ENCODE measurements at regions not wholly inside any gene's neighbourhood (a gene's known extent, or its start where the extent isn't known, plus 50 kb on each side); places are given as distances from the start of the nearest gene placed in this dataset.
A peak's percentile ranks its signal among the peaks of the same experiment; 100 is the strongest.

GRCh38 chr5:155903791-155904190, 423.2 kb upstream of the SGCD start:
- 81 to 94% (median 84%) methylated on average over 4 of the region's 4 CpGs for WGBS, 5 donors
- Histone ChIP-seq H3K36me3 (no peaks in the 10 kb centered on the region), H3K4me3 (no peak overlapping the region), H3K27me3 (replicated peaks in 1 of 7) (no peaks in the 10 kb centered on the region), H3K4me1 (no peaks in the 10 kb centered on the region), H3K9me3 (no peaks in the 10 kb centered on the region), H3K27ac (no peak overlapping the region)
- TF ChIP-seq CTCF (IDR thresholded peaks at IDR 0.05 in 8 of 11, conservative IDR thresholded peaks at IDR 0.05 in 3 of 11) (no peak), POLR2AphosphoS5 (IDR thresholded peaks at IDR 0.05) (no peak), POLR2A (IDR thresholded peaks at IDR 0.05) (no peak)
- no peak for DNase-seq
- intact Hi-C loops (cut with DNase I; ENCODE audit: low total_unique reads) = no loop called here

GRCh38 chr5:155905364-155905763, 421.6 kb upstream of the SGCD start:
- no peak overlapping the region for H3K27ac ChIP-seq
- intact Hi-C loops (cut with DNase I; ENCODE audit: low total_unique reads) = no loop called here
- 70 to 83% (median 77%) methylated on average over 3 of the region's 3 CpGs for WGBS, 5 donors

GRCh38 chr5:155906046-155906445, 420.9 kb upstream of the SGCD start:
- intact Hi-C loops (cut with DNase I; ENCODE audit: low total_unique reads) = no loop called here
- DNase-seq = no peak
- no peak overlapping the region for H3K4me3 ChIP-seq
- WGBS, 5 donors = 38 to 43% (median 38%) methylated on average over 2 of the region's 2 CpGs
- no peaks in the 10 kb centered on the region for H3K9me3 ChIP-seq
- no peaks in the 10 kb centered on the region for H3K27me3 ChIP-seq (replicated peaks in 1 of 7)
- H3K4me1 ChIP-seq = no peaks in the 10 kb centered on the region
- no peaks in the 10 kb centered on the region for H3K36me3 ChIP-seq
- H3K27ac ChIP-seq = no peak overlapping the region
- TF ChIP-seq POLR2AphosphoS5 (IDR thresholded peaks at IDR 0.05) (no peak), CTCF (IDR thresholded peaks at IDR 0.05 in 8 of 11, conservative IDR thresholded peaks at IDR 0.05 in 3 of 11) (peak in 2 of 11 experiments; percentile 12 to 13)

More at GRCh38 chr5:155905364-155905763, 421.6 kb upstream of the SGCD start:
- H3K4me3 ChIP-seq = no peak overlapping the region
- no peaks in the 10 kb centered on the region for H3K9me3 ChIP-seq
- DNase-seq = no peak
- TF ChIP-seq POLR2AphosphoS5 (IDR thresholded peaks at IDR 0.05) (no peak), CTCF (IDR thresholded peaks at IDR 0.05 in 8 of 11, conservative IDR thresholded peaks at IDR 0.05 in 3 of 11) (no peak), POLR2A (IDR thresholded peaks at IDR 0.05) (no peak)
- H3K4me1 ChIP-seq = no peaks in the 10 kb centered on the region
- no peaks in the 10 kb centered on the region for H3K27me3 ChIP-seq (replicated peaks in 1 of 7)
- no peaks in the 10 kb centered on the region for H3K36me3 ChIP-seq

- H3K4me3 ChIP-seq = no peak overlapping the region
- WGBS, 5 donors = 81 to 90% (median 83%) methylated on average over 5 of the region's 5 CpGs
- H3K27ac ChIP-seq = no peak overlapping the region
- DNase-seq = no peak
- no peaks in the 10 kb centered on the region for H3K36me3 ChIP-seq
- intact Hi-C loops (cut with DNase I; ENCODE audit: low total_unique reads) = no loop called here
- H3K9me3 ChIP-seq = no peaks in the 10 kb centered on the region
- H3K4me1 ChIP-seq = no peaks in the 10 kb centered on the region
- H3K27me3 ChIP-seq (replicated peaks in 1 of 7) = no peaks in the 10 kb centered on the region
- TF ChIP-seq POLR2AphosphoS5 (IDR thresholded peaks at IDR 0.05) (no peak), POLR2A (IDR thresholded peaks at IDR 0.05) (no peak), CTCF (IDR thresholded peaks at IDR 0.05 in 8 of 11, conservative IDR thresholded peaks at IDR 0.05 in 3 of 11) (no peak)
Measured at GRCh38 chr5:155908543-155908942, 418.4 kb upstream of the SGCD start.

Measured in spleen (tissue), 11 donors.